Upper lobe of left lung (tissue), 4 donors: ENCODE measurements at regions not wholly inside any gene's neighbourhood (a gene's known extent, or its start where the extent isn't known, plus 50 kb on each side); places are given as distances from the start of the nearest gene placed in this dataset.

Experiments
- CTCF ChIP-seq, 6 experiments: fragments of 450-650 bp in 4 of 6; fragments of 200-600 bp in 2 of 6; sonication (generic) in 2 of 6; IDR thresholded peaks; one replicate each; pipeline ENCODE4 v1.5.1; 2016 to 2019; ENCODE audit warnings: antibody characterized with exemption in 6 of 6
- EP300 ChIP-seq, 4 donors: sonication (generic); formaldehyde crosslinking; IDR thresholded peaks; one replicate each; pipeline ENCODE4 v1.5.1; 2017; ENCODE audit warnings: antibody characterized with exemption in 4 of 4, control low read depth in 2 of 4
- POLR2A ChIP-seq, 4 donors: fragments of 450-650 bp; IDR thresholded peaks; one replicate each; pipeline ENCODE4 v1.5.1; 2016 to 2017; ENCODE audit warnings: antibody characterized with exemption in 4 of 4, mild to moderate bottlenecking in 2 of 4

DNA sequence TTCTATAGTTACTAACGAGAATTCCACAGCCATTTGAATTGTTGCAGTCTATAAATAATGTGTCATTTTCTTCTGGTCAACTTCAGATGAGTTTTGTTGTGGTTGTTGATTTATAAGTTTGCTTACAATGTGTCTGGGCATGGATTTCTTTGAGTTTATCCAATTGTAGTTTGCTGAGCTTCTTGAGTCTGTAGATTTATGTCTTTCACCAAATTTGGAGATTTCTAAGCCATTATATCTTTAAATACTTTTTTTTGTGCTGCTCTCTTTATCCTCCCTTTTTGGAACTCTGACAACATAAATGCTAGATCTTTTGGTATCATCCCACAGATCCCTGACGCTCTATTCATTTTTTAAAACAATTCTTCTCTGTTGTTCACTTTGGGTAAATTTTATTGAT, 63.2 kb upstream of the NDUFB4 start:
- TF ChIP-seq POLR2A (IDR thresholded peaks at IDR 0.05), result no peak
- TF ChIP-seq CTCF (IDR thresholded peaks at IDR 0.05), result no peak
- TF ChIP-seq EP300 (IDR thresholded peaks at IDR 0.05), result no peak
